ENCODE measurements at regions not wholly inside any gene's neighbourhood (a gene's known extent, or its start where the extent isn't known, plus 50 kb on each side); places are given as distances from the start of the nearest gene placed in this dataset.

GRCh38 chr10:21030091-21030490 lies 133.0 kb upstream of the NEBL start:
- TF ChIP-seq TCF7L2 (IDR thresholded peaks at IDR 0.05; ENCODE audit: low read depth, low read length), result no peak
- no peak for TF ChIP-seq CTCF (IDR thresholded peaks at IDR 0.05)
- no peak for TF ChIP-seq POLR2AphosphoS5 (IDR thresholded peaks at IDR 0.05; ENCODE audit: low read depth, low read length)
